Gastroesophageal sphincter (tissue), 4 donors: ENCODE measurements at regions not wholly inside any gene's neighbourhood (a gene's known extent, or its start where the extent isn't known, plus 50 kb on each side); places are given as distances from the start of the nearest gene placed in this dataset.

Experiments
- ATAC-seq: fragments of 150-250 bp; one replicate; pipeline ENCODE4 v1.9.1; 2016; ENCODE audit warnings: mild to moderate bottlenecking, moderate library complexity
- H3K27ac ChIP-seq, 4 donors: fragments of 200-600 bp; sonication (generic) in 3 of 4; 1 replicate in 3 of 4; 2 replicates in 1 of 4; pipeline ENCODE4 v1.5.1; 2016 to 2019
- H3K27me3 ChIP-seq: fragments of 200-600 bp; sonication (generic); one replicate; pipeline ENCODE4 v1.5.1; 2019
- H3K36me3 ChIP-seq, 2 donors: fragments of 200-600 bp; sonication (generic); one replicate each; pipeline ENCODE4 v1.5.1; 2019; ENCODE audit warnings: control low read depth in 1 of 2
- H3K4me1 ChIP-seq, 3 donors: fragments of 200-600 bp; sonication (generic); 1 replicate in 2 of 3; 2 replicates in 1 of 3; pipeline ENCODE4 v1.5.1; 2016 to 2019; ENCODE audit warnings: control low read depth in 2 of 3
- H3K4me3 ChIP-seq, 2 donors: fragments of 200-600 bp; sonication (generic); one replicate each; pipeline ENCODE4 v1.5.1; 2019; ENCODE audit warnings: mild to moderate bottlenecking in 1 of 2, moderate library complexity in 1 of 2
- H3K9me3 ChIP-seq, 3 donors: fragments of 200-600 bp; sonication (generic); one replicate each; pipeline ENCODE4 v1.5.1; 2017 to 2019; ENCODE audit warnings: control low read depth in 2 of 3
- CTCF ChIP-seq, 4 experiments: fragments of 200-600 bp in 2 of 4; fragments of 450-650 bp in 2 of 4; sonication (generic) in 1 of 4; IDR thresholded peaks; one replicate each; pipeline ENCODE4 v1.5.1; 2017 to 2019; ENCODE audit warnings: antibody characterized with exemption in 4 of 4, mild to moderate bottlenecking in 2 of 4, moderate library complexity in 2 of 4
- EP300 ChIP-seq: sonication (generic); formaldehyde crosslinking; IDR thresholded peaks from one replicate; pipeline ENCODE4 v1.6.1; 2017; ENCODE audit warnings: antibody characterized with exemption, mild to moderate bottlenecking
- POLR2A ChIP-seq, 2 donors: fragments of 450-650 bp; IDR thresholded peaks; one replicate each; pipeline ENCODE4 v1.6.1; 2017; ENCODE audit warnings: antibody characterized with exemption in 2 of 2, mild to moderate bottlenecking in 2 of 2, moderate library complexity in 1 of 2
- POLR2AphosphoS5 ChIP-seq: sonication (generic); formaldehyde crosslinking; IDR thresholded peaks from one replicate; pipeline ENCODE4 v1.6.1; 2017; ENCODE audit warnings: antibody characterized with exemption
- WGBS, 2 donors: methylation state at CpG; one replicate each; pipeline ENCODE4 v1.1.5; 2018; ENCODE audit warnings: low coverage in 1 of 2; 5-methylcytosine and 5-hydroxymethylcytosine counted together

DNA sequence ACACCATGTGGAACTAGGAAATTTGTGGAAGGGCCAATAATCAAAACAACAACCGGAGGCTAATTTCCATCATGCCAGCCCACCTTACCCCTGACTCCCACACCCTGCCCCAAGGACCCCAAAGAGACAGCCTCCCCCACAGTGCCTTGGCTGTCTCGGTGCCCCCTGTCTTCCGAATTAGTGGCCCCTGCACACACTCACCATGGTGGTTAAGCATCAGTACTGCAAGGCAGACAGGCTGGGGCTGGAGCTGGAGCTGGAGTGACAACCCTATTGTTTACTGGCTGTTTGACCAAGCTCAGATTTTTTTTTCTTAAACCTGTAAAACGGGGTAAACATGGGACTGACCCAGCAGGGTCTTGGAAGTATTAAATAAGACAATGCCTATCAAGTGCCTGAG lies 238.0 kb downstream of the TFAP2C start:
- Histone ChIP-seq H3K27me3 (peaks cover 62% of the 10 kb centered on the region), H3K4me3 (no peak overlapping the region), H3K9me3 (peaks cover 0 to 20% (median 0%) of the 10 kb centered on the region in 3 donors), H3K27ac (no peak overlapping the region), H3K36me3 (no peaks in the 10 kb centered on the region), H3K4me1 (no peaks in the 10 kb centered on the region)
- no peak for ATAC-seq
- WGBS, 2 donors = 58% methylated on average over 3 of the region's 4 CpGs; no CpG with 5 or more reads in 1 of the 2 donors
- TF ChIP-seq POLR2AphosphoS5 (no peak), EP300 (no peak), CTCF (IDR thresholded peaks at IDR 0.05) (no peak), POLR2A (IDR thresholded peaks at IDR 0.05) (no peak)

- no peaks in the 10 kb centered on the region for H3K4me1 ChIP-seq
- H3K27ac ChIP-seq = no peak overlapping the region
- H3K27me3 ChIP-seq = peaks cover 63% of the 10 kb centered on the region
- 70 to 75% methylated on average over 2 to 4 of the region's 4 CpGs for WGBS, 2 donors
- H3K9me3 ChIP-seq = peaks cover 0 to 20% (median 0%) of the 10 kb centered on the region in 3 donors
- H3K36me3 ChIP-seq = no peaks in the 10 kb centered on the region
- ATAC-seq = no peak
- TF ChIP-seq CTCF (IDR thresholded peaks at IDR 0.05) (no peak), EP300 (no peak), POLR2AphosphoS5 (no peak), POLR2A (IDR thresholded peaks at IDR 0.05) (no peak)
- H3K4me3 ChIP-seq = no peak overlapping the region
These were observed 239.6 kb downstream of the TFAP2C start for GRCh38 chr20:56868746-56869145.

DNA sequence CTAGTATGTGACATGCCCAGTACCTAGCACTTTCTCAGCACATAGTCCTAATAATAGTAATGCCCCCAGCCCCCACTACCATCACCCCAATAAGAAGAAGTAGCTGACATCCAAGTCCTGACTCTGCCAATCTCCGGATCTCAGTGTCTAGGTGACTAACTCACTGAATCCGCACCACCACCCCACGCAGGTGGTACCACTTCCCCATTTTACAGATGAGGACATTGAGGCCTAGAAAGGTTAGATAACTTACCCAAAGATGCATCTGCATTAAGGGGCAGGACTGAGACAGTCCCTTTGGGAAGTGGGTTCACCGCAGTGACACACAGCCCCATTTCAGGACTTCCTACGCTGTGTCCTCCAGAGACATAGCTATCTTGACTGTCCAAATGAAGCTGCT lies 241.2 kb downstream of the TFAP2C start:
- no peaks in the 10 kb centered on the region for H3K36me3 ChIP-seq
- 73 to 83% methylated on average over 1 to 2 of the region's 5 CpGs for WGBS, 2 donors
- no peak overlapping the region for H3K4me3 ChIP-seq
- no peak for TF ChIP-seq POLR2A (IDR thresholded peaks at IDR 0.05)
- no peak for TF ChIP-seq EP300
- TF ChIP-seq CTCF (IDR thresholded peaks at IDR 0.05) = no peak
- no peak for TF ChIP-seq POLR2AphosphoS5
- H3K27me3 ChIP-seq = peaks cover 49% of the 10 kb centered on the region
- H3K9me3 ChIP-seq = peaks cover 0 to 26% (median 0%) of the 10 kb centered on the region in 3 donors
- no peak overlapping the region for H3K27ac ChIP-seq
- no peaks in the 10 kb centered on the region for H3K4me1 ChIP-seq
- ATAC-seq = no peak

- H3K27ac ChIP-seq = no peak overlapping the region
- H3K36me3 ChIP-seq = no peaks in the 10 kb centered on the region
- WGBS, 2 donors = 63 to 77% methylated on average over 2 to 3 of the region's 11 CpGs
- TF ChIP-seq POLR2AphosphoS5 (no peak), POLR2A (IDR thresholded peaks at IDR 0.05) (no peak), CTCF (IDR thresholded peaks at IDR 0.05) (no peak), EP300 (no peak)
- H3K27me3 ChIP-seq = peaks cover 43% of the 10 kb centered on the region
- peaks cover 0 to 29% (median 0%) of the 10 kb centered on the region in 3 donors for H3K9me3 ChIP-seq
- no peaks in the 10 kb centered on the region for H3K4me1 ChIP-seq
- no peak for ATAC-seq
- no peak overlapping the region for H3K4me3 ChIP-seq
These were observed 242.6 kb downstream of the TFAP2C start for GRCh38 chr20:56871691-56872090.

DNA sequence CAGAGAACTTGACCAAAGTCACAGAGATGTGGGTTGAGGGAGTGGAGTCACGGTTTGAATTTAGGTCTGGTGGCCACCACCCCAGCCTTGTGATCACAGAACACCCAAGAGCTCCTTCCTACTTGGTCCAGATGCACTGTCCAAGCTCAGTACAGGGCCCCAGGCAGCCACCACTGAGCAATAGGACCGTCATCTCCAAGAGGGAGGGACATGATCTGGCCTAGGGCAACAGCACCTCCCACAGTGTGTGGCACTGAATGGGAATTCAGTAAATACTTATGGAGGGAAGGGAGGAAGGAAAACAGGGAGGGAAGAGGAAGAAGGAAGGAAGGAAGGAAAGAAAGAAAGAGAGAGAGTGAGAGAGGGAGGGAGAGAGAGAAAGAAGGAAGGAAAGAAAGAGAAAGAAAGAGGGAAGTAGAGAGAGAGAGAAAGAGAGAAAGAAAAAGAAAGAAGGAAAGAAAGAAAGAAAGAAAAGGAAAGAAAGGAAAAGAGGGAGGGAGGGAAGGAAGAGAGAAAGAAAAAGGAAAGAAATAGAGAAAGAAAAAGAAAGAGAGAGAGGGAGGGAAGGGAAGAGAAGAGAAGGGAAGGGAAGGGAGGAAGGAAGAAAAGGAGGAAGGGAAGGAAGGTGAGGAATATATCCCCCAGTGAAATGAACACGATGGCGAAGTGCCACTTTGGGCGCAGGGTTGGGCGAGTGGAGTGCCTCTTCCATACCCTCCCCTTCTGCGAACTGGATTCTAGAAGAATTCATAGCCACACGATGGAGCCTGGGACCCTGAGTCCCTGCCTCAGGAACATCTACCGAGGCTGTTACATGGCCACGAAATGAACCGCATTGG lies 243.7 kb downstream of the TFAP2C start:
- peaks cover 0 to 21% (median 0%) of the 10 kb centered on the region in 3 donors for H3K9me3 ChIP-seq
- TF ChIP-seq POLR2AphosphoS5 (no peak), POLR2A (IDR thresholded peaks at IDR 0.05) (no peak), EP300 (no peak), CTCF (IDR thresholded peaks at IDR 0.05) (no peak)

More for the DNA sequence above, 243.7 kb downstream of the TFAP2C start:
- Histone ChIP-seq H3K36me3 (no peaks in the 10 kb centered on the region), H3K4me3 (no peak overlapping the region), H3K27me3 (peaks cover 34% of the 10 kb centered on the region), H3K4me1 (no peaks in the 10 kb centered on the region), H3K27ac (no peak overlapping the region)
- ATAC-seq = no peak
- 89 to 90% methylated on average over 6 to 7 of the region's 11 CpGs for WGBS, 2 donors
